ENCODE measurements at regions not wholly inside any gene's neighbourhood (a gene's known extent, or its start where the extent isn't known, plus 50 kb on each side); places are given as distances from the start of the nearest gene placed in this dataset.

- TF ChIP-seq, protein P1, sequence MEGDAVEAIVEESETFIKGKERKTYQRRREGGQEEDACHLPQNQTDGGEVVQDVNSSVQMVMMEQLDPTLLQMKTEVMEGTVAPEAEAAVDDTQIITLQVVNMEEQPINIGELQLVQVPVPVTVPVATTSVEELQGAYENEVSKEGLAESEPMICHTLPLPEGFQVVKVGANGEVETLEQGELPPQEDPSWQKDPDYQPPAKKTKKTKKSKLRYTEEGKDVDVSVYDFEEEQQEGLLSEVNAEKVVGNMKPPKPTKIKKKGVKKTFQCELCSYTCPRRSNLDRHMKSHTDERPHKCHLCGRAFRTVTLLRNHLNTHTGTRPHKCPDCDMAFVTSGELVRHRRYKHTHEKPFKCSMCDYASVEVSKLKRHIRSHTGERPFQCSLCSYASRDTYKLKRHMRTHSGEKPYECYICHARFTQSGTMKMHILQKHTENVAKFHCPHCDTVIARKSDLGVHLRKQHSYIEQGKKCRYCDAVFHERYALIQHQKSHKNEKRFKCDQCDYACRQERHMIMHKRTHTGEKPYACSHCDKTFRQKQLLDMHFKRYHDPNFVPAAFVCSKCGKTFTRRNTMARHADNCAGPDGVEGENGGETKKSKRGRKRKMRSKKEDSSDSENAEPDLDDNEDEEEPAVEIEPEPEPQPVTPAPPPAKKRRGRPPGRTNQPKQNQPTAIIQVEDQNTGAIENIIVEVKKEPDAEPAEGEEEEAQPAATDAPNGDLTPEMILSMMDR (IDR thresholded peaks at IDR 0.05; ENCODE audit: low read depth, low read length) = no peak
- TF ChIP-seq EZH2phosphoT487 (IDR thresholded peaks at IDR 0.05; ENCODE audit: low read depth) = no peak
Measured at GRCh38 chr12:124650912-124651311, 83.5 kb upstream of the NCOR2 start.
